WTC11 (cell line): ENCODE measurements at regions not wholly inside any gene's neighbourhood (a gene's known extent, or its start where the extent isn't known, plus 50 kb on each side); places are given as distances from the start of the nearest gene placed in this dataset.

Experiments used
- ATAC-seq: fragments of 200-7000 bp; cut with Tn5 transposase; 2 replicates; pipeline ENCODE4 v1.10.0; 2021; ENCODE audit warnings: mild to moderate bottlenecking, moderate library complexity
- CTCF ChIA-PET: fragments of 300-600 bp; sonication (Branson Sonifier 250); formaldehyde crosslinking; loops from one replicate; lab custom pipeline; 2021; ENCODE audit warnings: antibody characterized with exemption; lab: Charles Lee
- POLR2A ChIA-PET: fragments of 350-600 bp; sonication (Branson Sonifier 250); formaldehyde crosslinking; loops from one replicate; lab custom pipeline; 2021; ENCODE audit warnings: antibody characterized with exemption; lab: Charles Lee
- DNase-seq: peaks from one replicate; pipeline ENCODE4 v3.0.0; 2021; ENCODE audit warnings: low spot score
- H3K27ac Mint-ChIP-seq: 2 replicates; pipeline ENCODE4 v1.8.0; 2021; ENCODE audit warnings: mixed read lengths
- H3K27me3 Mint-ChIP-seq: 2 replicates; pipeline ENCODE4 v1.8.0; 2021; ENCODE audit warnings: low read depth, mild to moderate bottlenecking, moderate library complexity, mixed read lengths
- H3K36me3 Mint-ChIP-seq: 2 replicates; pipeline ENCODE4 v1.8.0; 2021; ENCODE audit warnings: mixed read lengths
- H3K4me1 Mint-ChIP-seq: 2 replicates; pipeline ENCODE4 v1.8.0; 2022; ENCODE audit warnings: mixed read lengths
- H3K4me3 Mint-ChIP-seq: 2 replicates; pipeline ENCODE4 v1.8.0; 2021; ENCODE audit warnings: mild to moderate bottlenecking, moderate library complexity, mixed read lengths
- H3K9me3 Mint-ChIP-seq: 2 replicates; pipeline ENCODE4 v1.8.0; 2021; ENCODE audit warnings: mixed read lengths
- CBFB ChIP-seq: sonication (generic); formaldehyde crosslinking; IDR thresholded peaks from 2 replicates; pipeline ENCODE4 v1.8.1; 2022; ENCODE audit warnings: mild to moderate bottlenecking, low read depth, missing genetic modification reagents
- JUN ChIP-seq: sonication (generic); formaldehyde crosslinking; IDR thresholded peaks from 2 replicates; pipeline ENCODE4 v1.8.0; 2023; ENCODE audit warnings: mild to moderate bottlenecking, missing genetic modification reagents
- MXD4 ChIP-seq: fragments of 250-450 bp; sonication (Bioruptor Pico); IDR thresholded peaks from 2 replicates; pipeline ENCODE4 v1.8.0; 2021; ENCODE audit warnings: mild to moderate bottlenecking, moderate library complexity, borderline replicate concordance
- MYBL2 ChIP-seq: sonication (generic); formaldehyde crosslinking; IDR thresholded peaks from 2 replicates; pipeline ENCODE4 v1.8.1; 2023; ENCODE audit warnings: mild to moderate bottlenecking, moderate library complexity, missing genetic modification reagents
- NFATC4 ChIP-seq: fragments of 250-450 bp; sonication (Bioruptor Pico); IDR thresholded peaks from 2 replicates; pipeline ENCODE4 v1.9.0; 2021; ENCODE audit warnings: mild to moderate bottlenecking
- NR2C2 ChIP-seq: sonication (generic); formaldehyde crosslinking; IDR thresholded peaks from 2 replicates; pipeline ENCODE4 v1.8.0; 2022; ENCODE audit warnings: mild to moderate bottlenecking, missing genetic modification reagents
- RORB ChIP-seq: fragments of 250-450 bp; sonication (Bioruptor Pico); IDR thresholded peaks from 2 replicates; pipeline ENCODE4 v1.9.0; 2021; ENCODE audit warnings: mild to moderate bottlenecking
- SOX15 ChIP-seq: fragments of 250-450 bp; sonication (Bioruptor Pico); IDR thresholded peaks from 2 replicates; pipeline ENCODE4 v1.9.0; 2021; ENCODE audit warnings: mild to moderate bottlenecking
- ZNF317 ChIP-seq: sonication (generic); formaldehyde crosslinking; IDR thresholded peaks from 2 replicates; pipeline ENCODE4 v1.8.1; 2023; ENCODE audit warnings: low read depth, mild to moderate bottlenecking, moderate library complexity, missing genetic modification reagents, borderline replicate concordance
- ZNF396 ChIP-seq: fragments of 250-450 bp; sonication (Bioruptor Pico); IDR thresholded peaks from 2 replicates; pipeline ENCODE4 v1.8.0; 2021; ENCODE audit warnings: mild to moderate bottlenecking, moderate library complexity, borderline replicate concordance
- TF ChIP-seq, protein P1 (sequence below): sonication (generic); formaldehyde crosslinking; IDR thresholded peaks from 2 replicates; pipeline ENCODE4 v1.8.1; 2023; ENCODE audit warnings: mild to moderate bottlenecking, missing genetic modification reagents, borderline replicate concordance
- TF ChIP-seq, protein P2 (sequence below): fragments of 250-450 bp; sonication (Bioruptor Pico); IDR thresholded peaks from 2 replicates; pipeline ENCODE4 v1.9.0; 2021; ENCODE audit warnings: mild to moderate bottlenecking
- TF ChIP-seq, protein P3 (sequence below): sonication (generic); formaldehyde crosslinking; IDR thresholded peaks from 2 replicates; pipeline ENCODE4 v1.8.1; 2023; ENCODE audit warnings: mild to moderate bottlenecking, missing genetic modification reagents, moderate library complexity
- TF ChIP-seq, protein P4 (sequence below): sonication (generic); formaldehyde crosslinking; IDR thresholded peaks from 2 replicates; pipeline ENCODE4 v1.8.0; 2022; ENCODE audit warnings: mild to moderate bottlenecking, missing genetic modification reagents
- TF ChIP-seq, protein P5 (sequence below): sonication (generic); formaldehyde crosslinking; IDR thresholded peaks from 2 replicates; pipeline ENCODE4 v1.8.1; 2022; ENCODE audit warnings: mild to moderate bottlenecking, missing genetic modification reagents, moderate library complexity, borderline replicate concordance
- TF ChIP-seq, protein P6 (sequence below): sonication (generic); formaldehyde crosslinking; conservative IDR thresholded peaks from 2 replicates; pipeline ENCODE4 v1.8.1; 2022; ENCODE audit warnings: mild to moderate bottlenecking, missing genetic modification reagents
- TF ChIP-seq, protein P7 (sequence below): sonication (generic); formaldehyde crosslinking; IDR thresholded peaks from 2 replicates; pipeline ENCODE4 v1.8.0; 2023; ENCODE audit warnings: missing genetic modification reagents, mild to moderate bottlenecking, borderline replicate concordance
- TF ChIP-seq, protein P8 (sequence below): sonication (generic); formaldehyde crosslinking; IDR thresholded peaks from 2 replicates; pipeline ENCODE4 v1.8.1; 2023; ENCODE audit warnings: mild to moderate bottlenecking, missing genetic modification reagents

DNA sequence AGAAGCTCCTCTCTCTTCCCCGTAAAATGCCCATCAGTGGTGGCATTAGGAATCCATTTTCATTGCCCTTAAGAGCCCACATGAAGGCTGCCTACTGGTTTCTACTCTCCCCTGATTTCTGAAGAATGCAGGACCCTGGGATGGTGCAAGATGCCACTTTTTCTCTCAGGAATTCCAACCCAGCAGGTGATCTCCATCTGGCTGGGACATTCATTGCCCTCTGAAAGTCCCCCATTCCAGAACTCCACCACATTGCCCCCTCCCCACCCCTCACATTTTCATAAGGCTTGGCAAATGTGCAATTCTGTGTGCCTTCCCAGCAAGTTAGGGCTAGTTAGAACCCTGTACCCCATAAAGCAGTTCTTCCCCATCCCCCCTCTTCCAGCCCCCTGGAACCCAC is 88.0 kb downstream of the BANF2 start:
- Mint-ChIP-seq H3K4me3 (no peak overlapping the region), H3K27me3 (no peaks in the 10 kb centered on the region; the same call in 1 of the 2 replicates), H3K4me1 (peaks cover 16% of the 10 kb centered on the region), H3K9me3 (peaks cover under 1% of the 10 kb centered on the region), H3K27ac (no peak overlapping the region)
- ATAC-seq, result no peak
- POLR2A ChIA-PET, result no interaction called here
- TF ChIP-seq, protein P1, sequence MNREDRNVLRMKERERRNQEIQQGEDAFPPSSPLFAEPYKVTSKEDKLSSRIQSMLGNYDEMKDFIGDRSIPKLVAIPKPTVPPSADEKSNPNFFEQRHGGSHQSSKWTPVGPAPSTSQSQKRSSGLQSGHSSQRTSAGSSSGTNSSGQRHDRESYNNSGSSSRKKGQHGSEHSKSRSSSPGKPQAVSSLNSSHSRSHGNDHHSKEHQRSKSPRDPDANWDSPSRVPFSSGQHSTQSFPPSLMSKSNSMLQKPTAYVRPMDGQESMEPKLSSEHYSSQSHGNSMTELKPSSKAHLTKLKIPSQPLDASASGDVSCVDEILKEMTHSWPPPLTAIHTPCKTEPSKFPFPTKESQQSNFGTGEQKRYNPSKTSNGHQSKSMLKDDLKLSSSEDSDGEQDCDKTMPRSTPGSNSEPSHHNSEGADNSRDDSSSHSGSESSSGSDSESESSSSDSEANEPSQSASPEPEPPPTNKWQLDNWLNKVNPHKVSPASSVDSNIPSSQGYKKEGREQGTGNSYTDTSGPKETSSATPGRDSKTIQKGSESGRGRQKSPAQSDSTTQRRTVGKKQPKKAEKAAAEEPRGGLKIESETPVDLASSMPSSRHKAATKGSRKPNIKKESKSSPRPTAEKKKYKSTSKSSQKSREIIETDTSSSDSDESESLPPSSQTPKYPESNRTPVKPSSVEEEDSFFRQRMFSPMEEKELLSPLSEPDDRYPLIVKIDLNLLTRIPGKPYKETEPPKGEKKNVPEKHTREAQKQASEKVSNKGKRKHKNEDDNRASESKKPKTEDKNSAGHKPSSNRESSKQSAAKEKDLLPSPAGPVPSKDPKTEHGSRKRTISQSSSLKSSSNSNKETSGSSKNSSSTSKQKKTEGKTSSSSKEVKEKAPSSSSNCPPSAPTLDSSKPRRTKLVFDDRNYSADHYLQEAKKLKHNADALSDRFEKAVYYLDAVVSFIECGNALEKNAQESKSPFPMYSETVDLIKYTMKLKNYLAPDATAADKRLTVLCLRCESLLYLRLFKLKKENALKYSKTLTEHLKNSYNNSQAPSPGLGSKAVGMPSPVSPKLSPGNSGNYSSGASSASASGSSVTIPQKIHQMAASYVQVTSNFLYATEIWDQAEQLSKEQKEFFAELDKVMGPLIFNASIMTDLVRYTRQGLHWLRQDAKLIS (CRISPR knock-in tag), result no peak
- no peak for TF ChIP-seq NFATC4 (CRISPR knock-in tag)
- TF ChIP-seq, protein P2, sequence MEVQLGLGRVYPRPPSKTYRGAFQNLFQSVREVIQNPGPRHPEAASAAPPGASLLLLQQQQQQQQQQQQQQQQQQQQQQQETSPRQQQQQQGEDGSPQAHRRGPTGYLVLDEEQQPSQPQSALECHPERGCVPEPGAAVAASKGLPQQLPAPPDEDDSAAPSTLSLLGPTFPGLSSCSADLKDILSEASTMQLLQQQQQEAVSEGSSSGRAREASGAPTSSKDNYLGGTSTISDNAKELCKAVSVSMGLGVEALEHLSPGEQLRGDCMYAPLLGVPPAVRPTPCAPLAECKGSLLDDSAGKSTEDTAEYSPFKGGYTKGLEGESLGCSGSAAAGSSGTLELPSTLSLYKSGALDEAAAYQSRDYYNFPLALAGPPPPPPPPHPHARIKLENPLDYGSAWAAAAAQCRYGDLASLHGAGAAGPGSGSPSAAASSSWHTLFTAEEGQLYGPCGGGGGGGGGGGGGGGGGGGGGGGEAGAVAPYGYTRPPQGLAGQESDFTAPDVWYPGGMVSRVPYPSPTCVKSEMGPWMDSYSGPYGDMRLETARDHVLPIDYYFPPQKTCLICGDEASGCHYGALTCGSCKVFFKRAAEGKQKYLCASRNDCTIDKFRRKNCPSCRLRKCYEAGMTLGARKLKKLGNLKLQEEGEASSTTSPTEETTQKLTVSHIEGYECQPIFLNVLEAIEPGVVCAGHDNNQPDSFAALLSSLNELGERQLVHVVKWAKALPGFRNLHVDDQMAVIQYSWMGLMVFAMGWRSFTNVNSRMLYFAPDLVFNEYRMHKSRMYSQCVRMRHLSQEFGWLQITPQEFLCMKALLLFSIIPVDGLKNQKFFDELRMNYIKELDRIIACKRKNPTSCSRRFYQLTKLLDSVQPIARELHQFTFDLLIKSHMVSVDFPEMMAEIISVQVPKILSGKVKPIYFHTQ (CRISPR knock-in tag), result no peak
- TF ChIP-seq, protein P3, sequence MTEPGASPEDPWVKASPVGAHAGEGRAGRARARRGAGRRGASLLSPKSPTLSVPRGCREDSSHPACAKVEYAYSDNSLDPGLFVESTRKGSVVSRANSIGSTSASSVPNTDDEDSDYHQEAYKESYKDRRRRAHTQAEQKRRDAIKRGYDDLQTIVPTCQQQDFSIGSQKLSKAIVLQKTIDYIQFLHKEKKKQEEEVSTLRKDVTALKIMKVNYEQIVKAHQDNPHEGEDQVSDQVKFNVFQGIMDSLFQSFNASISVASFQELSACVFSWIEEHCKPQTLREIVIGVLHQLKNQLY (CRISPR knock-in tag), result no peak
- TF ChIP-seq, all 79 proteins: peak for 0
- no peak for DNase-seq
- H3K36me3 Mint-ChIP-seq, result no peaks in the 10 kb centered on the region
- CTCF ChIA-PET, result no interaction called here

DNA sequence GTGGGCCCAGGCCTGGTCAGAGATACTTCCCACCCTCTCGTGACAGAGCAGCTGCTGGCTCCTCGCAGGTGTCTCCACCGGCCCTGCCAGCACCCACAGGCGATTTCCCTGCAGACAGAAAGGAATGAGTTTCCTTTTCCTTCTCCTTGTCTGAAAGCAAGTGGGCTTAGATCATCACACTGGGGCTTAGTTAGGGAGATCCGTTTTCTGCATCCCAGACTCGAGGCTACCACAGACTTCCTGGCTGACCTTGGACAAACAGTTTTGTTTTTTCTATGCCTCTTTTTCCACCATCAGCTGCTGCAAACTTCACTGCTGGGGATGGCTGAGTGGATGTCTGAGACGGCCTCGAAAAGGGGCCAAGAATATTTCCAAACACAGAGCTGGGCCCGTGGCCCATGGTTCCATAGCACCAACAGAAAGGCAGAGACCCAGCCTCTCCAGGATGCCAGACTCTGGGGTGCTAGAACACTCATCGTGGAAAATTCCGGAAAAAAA is 86.5 kb downstream of the BANF2 start:
- ATAC-seq (no peak), DNase-seq (no peak)
- POLR2A ChIA-PET, result no interaction called here
- TF ChIP-seq, protein P4, sequence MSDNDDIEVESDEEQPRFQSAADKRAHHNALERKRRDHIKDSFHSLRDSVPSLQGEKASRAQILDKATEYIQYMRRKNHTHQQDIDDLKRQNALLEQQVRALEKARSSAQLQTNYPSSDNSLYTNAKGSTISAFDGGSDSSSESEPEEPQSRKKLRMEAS (CRISPR knock-in tag), result no peak
- TF ChIP-seq, protein P5, sequence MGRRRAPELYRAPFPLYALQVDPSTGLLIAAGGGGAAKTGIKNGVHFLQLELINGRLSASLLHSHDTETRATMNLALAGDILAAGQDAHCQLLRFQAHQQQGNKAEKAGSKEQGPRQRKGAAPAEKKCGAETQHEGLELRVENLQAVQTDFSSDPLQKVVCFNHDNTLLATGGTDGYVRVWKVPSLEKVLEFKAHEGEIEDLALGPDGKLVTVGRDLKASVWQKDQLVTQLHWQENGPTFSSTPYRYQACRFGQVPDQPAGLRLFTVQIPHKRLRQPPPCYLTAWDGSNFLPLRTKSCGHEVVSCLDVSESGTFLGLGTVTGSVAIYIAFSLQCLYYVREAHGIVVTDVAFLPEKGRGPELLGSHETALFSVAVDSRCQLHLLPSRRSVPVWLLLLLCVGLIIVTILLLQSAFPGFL, result no peak
- TF ChIP-seq, protein P6, sequence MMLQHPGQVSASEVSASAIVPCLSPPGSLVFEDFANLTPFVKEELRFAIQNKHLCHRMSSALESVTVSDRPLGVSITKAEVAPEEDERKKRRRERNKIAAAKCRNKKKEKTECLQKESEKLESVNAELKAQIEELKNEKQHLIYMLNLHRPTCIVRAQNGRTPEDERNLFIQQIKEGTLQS (CRISPR knock-in tag), result no peak
- TF ChIP-seq JUN (no peak), NR2C2 (no peak), SOX15 (CRISPR knock-in tag) (no peak), MXD4 (CRISPR knock-in tag) (no peak), ZNF317 (CRISPR knock-in tag) (no peak), ZNF396 (CRISPR knock-in tag) (no peak), CBFB (CRISPR knock-in tag) (no peak), MYBL2 (no peak), RORB (CRISPR knock-in tag) (no peak)
- TF ChIP-seq, protein P3 (CRISPR knock-in tag), result no peak
- TF ChIP-seq, protein P7, sequence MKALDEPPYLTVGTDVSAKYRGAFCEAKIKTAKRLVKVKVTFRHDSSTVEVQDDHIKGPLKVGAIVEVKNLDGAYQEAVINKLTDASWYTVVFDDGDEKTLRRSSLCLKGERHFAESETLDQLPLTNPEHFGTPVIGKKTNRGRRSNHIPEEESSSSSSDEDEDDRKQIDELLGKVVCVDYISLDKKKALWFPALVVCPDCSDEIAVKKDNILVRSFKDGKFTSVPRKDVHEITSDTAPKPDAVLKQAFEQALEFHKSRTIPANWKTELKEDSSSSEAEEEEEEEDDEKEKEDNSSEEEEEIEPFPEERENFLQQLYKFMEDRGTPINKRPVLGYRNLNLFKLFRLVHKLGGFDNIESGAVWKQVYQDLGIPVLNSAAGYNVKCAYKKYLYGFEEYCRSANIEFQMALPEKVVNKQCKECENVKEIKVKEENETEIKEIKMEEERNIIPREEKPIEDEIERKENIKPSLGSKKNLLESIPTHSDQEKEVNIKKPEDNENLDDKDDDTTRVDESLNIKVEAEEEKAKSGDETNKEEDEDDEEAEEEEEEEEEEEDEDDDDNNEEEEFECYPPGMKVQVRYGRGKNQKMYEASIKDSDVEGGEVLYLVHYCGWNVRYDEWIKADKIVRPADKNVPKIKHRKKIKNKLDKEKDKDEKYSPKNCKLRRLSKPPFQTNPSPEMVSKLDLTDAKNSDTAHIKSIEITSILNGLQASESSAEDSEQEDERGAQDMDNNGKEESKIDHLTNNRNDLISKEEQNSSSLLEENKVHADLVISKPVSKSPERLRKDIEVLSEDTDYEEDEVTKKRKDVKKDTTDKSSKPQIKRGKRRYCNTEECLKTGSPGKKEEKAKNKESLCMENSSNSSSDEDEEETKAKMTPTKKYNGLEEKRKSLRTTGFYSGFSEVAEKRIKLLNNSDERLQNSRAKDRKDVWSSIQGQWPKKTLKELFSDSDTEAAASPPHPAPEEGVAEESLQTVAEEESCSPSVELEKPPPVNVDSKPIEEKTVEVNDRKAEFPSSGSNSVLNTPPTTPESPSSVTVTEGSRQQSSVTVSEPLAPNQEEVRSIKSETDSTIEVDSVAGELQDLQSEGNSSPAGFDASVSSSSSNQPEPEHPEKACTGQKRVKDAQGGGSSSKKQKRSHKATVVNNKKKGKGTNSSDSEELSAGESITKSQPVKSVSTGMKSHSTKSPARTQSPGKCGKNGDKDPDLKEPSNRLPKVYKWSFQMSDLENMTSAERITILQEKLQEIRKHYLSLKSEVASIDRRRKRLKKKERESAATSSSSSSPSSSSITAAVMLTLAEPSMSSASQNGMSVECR (CRISPR knock-in tag), result no peak
- TF ChIP-seq, protein P8, sequence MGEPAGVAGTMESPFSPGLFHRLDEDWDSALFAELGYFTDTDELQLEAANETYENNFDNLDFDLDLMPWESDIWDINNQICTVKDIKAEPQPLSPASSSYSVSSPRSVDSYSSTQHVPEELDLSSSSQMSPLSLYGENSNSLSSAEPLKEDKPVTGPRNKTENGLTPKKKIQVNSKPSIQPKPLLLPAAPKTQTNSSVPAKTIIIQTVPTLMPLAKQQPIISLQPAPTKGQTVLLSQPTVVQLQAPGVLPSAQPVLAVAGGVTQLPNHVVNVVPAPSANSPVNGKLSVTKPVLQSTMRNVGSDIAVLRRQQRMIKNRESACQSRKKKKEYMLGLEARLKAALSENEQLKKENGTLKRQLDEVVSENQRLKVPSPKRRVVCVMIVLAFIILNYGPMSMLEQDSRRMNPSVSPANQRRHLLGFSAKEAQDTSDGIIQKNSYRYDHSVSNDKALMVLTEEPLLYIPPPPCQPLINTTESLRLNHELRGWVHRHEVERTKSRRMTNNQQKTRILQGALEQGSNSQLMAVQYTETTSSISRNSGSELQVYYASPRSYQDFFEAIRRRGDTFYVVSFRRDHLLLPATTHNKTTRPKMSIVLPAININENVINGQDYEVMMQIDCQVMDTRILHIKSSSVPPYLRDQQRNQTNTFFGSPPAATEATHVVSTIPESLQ (CRISPR knock-in tag), result no peak

More for the DNA sequence above, 86.5 kb downstream of the BANF2 start:
- no peak overlapping the region for H3K4me3 Mint-ChIP-seq
- no peaks in the 10 kb centered on the region for H3K9me3 Mint-ChIP-seq
- no peaks in the 10 kb centered on the region for H3K36me3 Mint-ChIP-seq
- H3K27ac Mint-ChIP-seq, result no peak overlapping the region
- CTCF ChIA-PET, result no interaction called here
- no peaks in the 10 kb centered on the region; the same call in 1 of the 2 replicates for H3K27me3 Mint-ChIP-seq
- H3K4me1 Mint-ChIP-seq, result peaks cover 12% of the 10 kb centered on the region
